ENCODE measurements at regions not wholly inside any gene's neighbourhood (a gene's known extent, or its start where the extent isn't known, plus 50 kb on each side); places are given as distances from the start of the nearest gene placed in this dataset.

- Histone ChIP-seq H3K27me3 (no peaks in the 10 kb centered on the region), H3K9ac (no peak overlapping the region), H2AFZ (replicated peaks) (no peak overlapping the region), H3K79me2 (ENCODE audit: low read depth) (no peaks in the 10 kb centered on the region), H3F3A (ENCODE audit: low read depth) (no peaks in the 10 kb centered on the region), H3K4me1 (no peaks in the 10 kb centered on the region), H3K9me3 (ENCODE audit: low read depth) (no peaks in the 10 kb centered on the region), H3K4me2 (no peak overlapping the region), H4K20me1 (ENCODE audit: low read depth) (no peaks in the 10 kb centered on the region), H3K27ac (no peak overlapping the region), H3K36me3 (no peaks in the 10 kb centered on the region), H3K4me3 (no peak overlapping the region)
- DNase-seq (ENCODE audit: low spot score): no peak
- Mint-ChIP-seq H3K4me1 (no peaks in the 10 kb centered on the region), H3K4me3 (no peak overlapping the region), H3K36me3 (no peaks in the 10 kb centered on the region), H3K27me3 (ENCODE audit: insufficient read depth, low read depth) (no peaks in the 10 kb centered on the region), H3K27ac (no peak overlapping the region), H3K9me3 (no peaks in the 10 kb centered on the region)
- TF ChIP-seq EZH2 (IDR thresholded peaks at IDR 0.05) (no peak), CTCF (IDR thresholded peaks at IDR 0.05) (no peak), EZH2phosphoT487 (IDR thresholded peaks at IDR 0.05) (no peak)
These were observed 604.6 kb downstream of the PCDH7 start for GRCh38 chr4:31324814-31325213.

GRCh38 chr4:31325300-31325699, 605.1 kb downstream of the PCDH7 start:
- Histone ChIP-seq H4K20me1 (ENCODE audit: low read depth) (no peaks in the 10 kb centered on the region), H3K27me3 (no peaks in the 10 kb centered on the region), H3K9me3 (ENCODE audit: low read depth) (no peaks in the 10 kb centered on the region), H3K79me2 (ENCODE audit: low read depth) (no peaks in the 10 kb centered on the region), H3K4me2 (no peak overlapping the region), H3K4me1 (no peaks in the 10 kb centered on the region), H3F3A (ENCODE audit: low read depth) (no peaks in the 10 kb centered on the region), H3K36me3 (no peaks in the 10 kb centered on the region), H3K4me3 (no peak overlapping the region), H3K27ac (no peak overlapping the region), H3K9ac (no peak overlapping the region), H2AFZ (replicated peaks) (no peak overlapping the region)
- Mint-ChIP-seq H3K27me3 (ENCODE audit: insufficient read depth, low read depth) (no peaks in the 10 kb centered on the region), H3K4me3 (no peak overlapping the region), H3K27ac (no peak overlapping the region), H3K36me3 (no peaks in the 10 kb centered on the region), H3K4me1 (no peaks in the 10 kb centered on the region), H3K9me3 (no peaks in the 10 kb centered on the region)
- TF ChIP-seq EZH2 (IDR thresholded peaks at IDR 0.05) (no peak), EZH2phosphoT487 (IDR thresholded peaks at IDR 0.05) (no peak), CTCF (IDR thresholded peaks at IDR 0.05) (no peak)
- no peak for DNase-seq (ENCODE audit: low spot score)

- no peak overlapping the region for H3K9ac ChIP-seq
- H3K9me3 ChIP-seq (ENCODE audit: low read depth): no peaks in the 10 kb centered on the region
- no peaks in the 10 kb centered on the region for H3K27me3 ChIP-seq
- H3K36me3 Mint-ChIP-seq: no peaks in the 10 kb centered on the region
- H3K79me2 ChIP-seq (ENCODE audit: low read depth): no peaks in the 10 kb centered on the region
- no peaks in the 10 kb centered on the region for H3K27me3 Mint-ChIP-seq (ENCODE audit: insufficient read depth, low read depth)
- H3K27ac ChIP-seq: no peak overlapping the region
- H3K27ac Mint-ChIP-seq: no peak overlapping the region
- H4K20me1 ChIP-seq (ENCODE audit: low read depth): no peaks in the 10 kb centered on the region
- H3K36me3 ChIP-seq: no peaks in the 10 kb centered on the region
- no peak overlapping the region for H3K4me3 Mint-ChIP-seq
- H3K9me3 Mint-ChIP-seq: no peaks in the 10 kb centered on the region
- no peaks in the 10 kb centered on the region for H3K4me1 ChIP-seq
- H2AFZ ChIP-seq (replicated peaks): no peak overlapping the region
- DNase-seq (ENCODE audit: low spot score): no peak
- H3K4me3 ChIP-seq: no peak overlapping the region
- no peaks in the 10 kb centered on the region for H3K4me1 Mint-ChIP-seq
- H3F3A ChIP-seq (ENCODE audit: low read depth): no peaks in the 10 kb centered on the region
- TF ChIP-seq EZH2phosphoT487 (IDR thresholded peaks at IDR 0.05) (no peak), EZH2 (IDR thresholded peaks at IDR 0.05) (no peak), CTCF (IDR thresholded peaks at IDR 0.05) (no peak)
- no peak overlapping the region for H3K4me2 ChIP-seq
These were observed 606.9 kb downstream of the PCDH7 start for GRCh38 chr4:31327031-31327430.

GRCh38 chr4:31328932-31329331, 608.8 kb downstream of the PCDH7 start:
- H3K27ac Mint-ChIP-seq: no peak overlapping the region

More at GRCh38 chr4:31328932-31329331, 608.8 kb downstream of the PCDH7 start:
- Mint-ChIP-seq H3K9me3 (no peaks in the 10 kb centered on the region), H3K27me3 (ENCODE audit: insufficient read depth, low read depth) (no peaks in the 10 kb centered on the region), H3K36me3 (no peaks in the 10 kb centered on the region), H3K4me3 (no peak overlapping the region), H3K4me1 (no peaks in the 10 kb centered on the region)
- H3K4me3 ChIP-seq: no peak overlapping the region
- H3K27me3 ChIP-seq: no peaks in the 10 kb centered on the region
- no peak overlapping the region for H3K4me2 ChIP-seq
- no peaks in the 10 kb centered on the region for H3K9me3 ChIP-seq (ENCODE audit: low read depth)
- H3F3A ChIP-seq (ENCODE audit: low read depth): no peaks in the 10 kb centered on the region
- H3K79me2 ChIP-seq (ENCODE audit: low read depth): no peaks in the 10 kb centered on the region
- no peaks in the 10 kb centered on the region for H4K20me1 ChIP-seq (ENCODE audit: low read depth)
- no peak for DNase-seq (ENCODE audit: low spot score)
- H3K4me1 ChIP-seq: no peaks in the 10 kb centered on the region
- no peak overlapping the region for H2AFZ ChIP-seq (replicated peaks)
- H3K9ac ChIP-seq: no peak overlapping the region
- no peaks in the 10 kb centered on the region for H3K36me3 ChIP-seq
- TF ChIP-seq EZH2 (IDR thresholded peaks at IDR 0.05): no peak
- no peak for TF ChIP-seq EZH2phosphoT487 (IDR thresholded peaks at IDR 0.05)
- TF ChIP-seq CTCF (IDR thresholded peaks at IDR 0.05): no peak
- no peak overlapping the region for H3K27ac ChIP-seq

All from neural progenitor cell (in vitro differentiated cells).